GM23248 (cell line): ENCODE measurements at regions not wholly inside any gene's neighbourhood (a gene's known extent, or its start where the extent isn't known, plus 50 kb on each side); places are given as distances from the start of the nearest gene placed in this dataset.
A peak's percentile ranks its signal among the peaks of the same experiment; 100 is the strongest.

Experiments used
- DNase-seq: peaks from one replicate; pipeline ENCODE4 v3.0.0-alpha.2; 2015
- H2AFZ ChIP-seq: fragments of 200-600 bp; sonication (generic); 2 replicates; pipeline ENCODE4 v1.6.1; 2016; ENCODE audit warnings: antibody characterized with exemption
- H3F3A ChIP-seq: fragments of 200-600 bp; sonication (generic); 2 replicates; pipeline ENCODE4 v1.6.1; 2016; ENCODE audit warnings: mild to moderate bottlenecking, antibody characterized with exemption, mixed run types; ENCODE audit not compliant: insufficient read depth
- H3K27ac ChIP-seq: fragments of 200-600 bp; sonication (generic); 2 replicates; pipeline ENCODE4 v1.5.1; 2016; ENCODE audit warnings: mild to moderate bottlenecking
- H3K27me3 ChIP-seq: fragments of 200-600 bp; sonication (generic); replicated peaks from 2 replicates; pipeline ENCODE4 v1.6.1; 2016; ENCODE audit warnings: mild to moderate bottlenecking; ENCODE audit not compliant: insufficient read depth
- H3K36me3 ChIP-seq: fragments of 200-600 bp; sonication (generic); 2 replicates; pipeline ENCODE4 v1.6.1; 2016; ENCODE audit warnings: low read depth, mild to moderate bottlenecking
- H3K4me1 ChIP-seq: fragments of 200-600 bp; sonication (generic); 2 replicates; pipeline ENCODE4 v1.6.1; 2016; ENCODE audit warnings: mild to moderate bottlenecking; ENCODE audit not compliant: insufficient read depth
- H3K4me2 ChIP-seq: fragments of 200-600 bp; sonication (generic); one replicate; pipeline ENCODE4 v1.6.1; 2016; ENCODE audit warnings: mild to moderate bottlenecking; ENCODE audit not compliant: unreplicated experiment
- H3K4me3 ChIP-seq: fragments of 200-600 bp; sonication (generic); 2 replicates; pipeline ENCODE4 v1.5.1; 2016; ENCODE audit warnings: mild to moderate bottlenecking
- H3K79me2 ChIP-seq: fragments of 200-600 bp; sonication (generic); 2 replicates; pipeline ENCODE4 v1.6.1; 2016; ENCODE audit warnings: mild to moderate bottlenecking; ENCODE audit not compliant: insufficient read depth
- H3K9ac ChIP-seq: fragments of 200-600 bp; sonication (generic); 2 replicates; pipeline ENCODE4 v1.6.1; 2016; ENCODE audit warnings: mild to moderate bottlenecking
- H3K9me2 ChIP-seq: fragments of 200-600 bp; sonication (generic); 2 replicates; pipeline ENCODE4 v1.6.1; 2016; ENCODE audit warnings: mixed run types, mild to moderate bottlenecking, moderate library complexity; ENCODE audit not compliant: insufficient read depth
- H3K9me3 ChIP-seq: fragments of 200-600 bp; sonication (generic); one replicate; pipeline ENCODE4 v1.6.1; 2017; ENCODE audit warnings: low read depth
- H4K20me1 ChIP-seq: fragments of 200-600 bp; sonication (generic); 2 replicates; pipeline ENCODE4 v1.6.0; 2016; ENCODE audit not compliant: insufficient read depth
- EZH2 ChIP-seq: fragments of 200-600 bp; sonication (generic); IDR thresholded peaks from 2 replicates; pipeline ENCODE4 v1.6.1; 2018; ENCODE audit warnings: antibody characterized with exemption, mild to moderate bottlenecking; ENCODE audit not compliant: insufficient read depth, poor library complexity, severe bottlenecking
- EZH2phosphoT487 ChIP-seq: fragments of 200-600 bp; sonication (generic); IDR thresholded peaks from 2 replicates; pipeline ENCODE4 v1.6.1; 2018; ENCODE audit warnings: antibody characterized with exemption, moderate library complexity, mild to moderate bottlenecking, low read depth; ENCODE audit not compliant: insufficient read depth
- WGBS, 2 experiments: methylation state at CpG; one replicate each; pipeline ENCODE4 v1.1.6; 2015 to 2017; ENCODE audit warnings: low lambda C conversion rate in 2 of 2, low coverage in 1 of 2; ENCODE audit errors: missing lambda C conversion rate in 2 of 2; 5-methylcytosine and 5-hydroxymethylcytosine counted together
- in situ Hi-C: fragments of 300-500 bp; cut with MboI; formaldehyde crosslinking; loops from 2 replicates; pipeline ENCODE4 v1.15.0; 2020

GRCh38 chr9:32011049-32011448 is 373.4 kb upstream of the ACO1 start:
- H3K79me2 ChIP-seq, result no peaks in the 10 kb centered on the region
- no peaks in the 10 kb centered on the region for H3K9me2 ChIP-seq
- H3K27me3 ChIP-seq, result no peaks in the 10 kb centered on the region
- H3F3A ChIP-seq, result no peaks in the 10 kb centered on the region
- H3K9me3 ChIP-seq, result no peaks in the 10 kb centered on the region
- no peak overlapping the region for H3K9ac ChIP-seq
- DNase-seq, result no peak
- no peak overlapping the region for H3K4me2 ChIP-seq
- H4K20me1 ChIP-seq, result no peaks in the 10 kb centered on the region
- TF ChIP-seq EZH2phosphoT487 (no peak), EZH2 (no peak)
- no peak overlapping the region for H2AFZ ChIP-seq
- H3K4me1 ChIP-seq, result no peaks in the 10 kb centered on the region
- in situ Hi-C loops, result no loop called here
- 27 to 33% methylated on average over 2 of the region's 2 CpGs for WGBS, 2 experiments
- no peak overlapping the region for H3K27ac ChIP-seq
- H3K4me3 ChIP-seq, result no peak overlapping the region
- H3K36me3 ChIP-seq, result no peaks in the 10 kb centered on the region

DNA sequence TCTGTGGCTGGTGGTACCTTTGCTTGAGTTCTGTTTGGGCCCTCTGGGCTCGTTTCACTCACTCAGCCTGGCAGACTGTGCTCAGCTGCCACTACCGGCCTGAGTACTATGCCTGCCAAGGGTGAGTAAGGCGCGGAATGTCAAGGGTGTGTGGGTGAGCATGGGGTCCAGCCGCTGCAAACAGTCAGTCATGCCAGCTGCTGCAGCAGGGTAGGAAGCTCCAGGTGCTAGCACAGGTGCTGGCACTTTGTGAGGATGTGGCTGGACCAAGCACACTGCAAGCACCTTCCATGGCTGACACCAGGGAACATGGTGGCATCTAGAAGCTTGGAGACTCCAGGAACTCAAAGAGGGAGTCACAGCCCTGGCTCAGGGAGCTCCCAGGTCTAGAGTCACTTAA is 368.6 kb upstream of the ACO1 start:
- Histone ChIP-seq H3K9me2 (no peaks in the 10 kb centered on the region), H3K36me3 (no peaks in the 10 kb centered on the region), H3K9ac (no peak overlapping the region), H2AFZ (no peak overlapping the region), H3K27ac (no peak overlapping the region), H3K9me3 (no peaks in the 10 kb centered on the region), H3F3A (no peaks in the 10 kb centered on the region), H4K20me1 (no peaks in the 10 kb centered on the region), H3K4me3 (no peak overlapping the region), H3K27me3 (no peaks in the 10 kb centered on the region), H3K4me1 (no peaks in the 10 kb centered on the region), H3K79me2 (no peaks in the 10 kb centered on the region), H3K4me2 (no peak overlapping the region)
- no peak for DNase-seq
- WGBS, 2 experiments, result 40 to 50% methylated on average over 5 of the region's 5 CpGs
- TF ChIP-seq EZH2 (no peak), EZH2phosphoT487 (no peak)
- in situ Hi-C loops, result no loop called here

DNA sequence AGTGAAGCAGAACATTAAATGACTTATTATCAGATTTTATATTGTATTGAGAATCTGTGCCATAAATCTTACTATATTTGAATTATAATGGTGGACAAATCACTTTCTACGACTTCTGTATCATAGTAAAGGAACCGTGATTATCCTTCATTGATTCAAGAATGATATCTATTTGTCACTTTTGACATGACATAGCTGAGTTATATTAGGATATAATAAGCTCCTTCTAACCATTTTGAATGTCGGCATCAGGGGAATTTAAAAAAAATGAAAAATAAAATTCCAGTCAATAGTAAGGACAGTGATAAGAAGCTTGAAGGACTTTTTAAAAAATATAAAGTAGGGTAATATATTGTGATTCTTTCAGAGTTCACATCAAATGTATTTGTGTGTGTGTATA is 338.9 kb upstream of the ACO1 start:
- Histone ChIP-seq H3K9me3 (no peaks in the 10 kb centered on the region), H3K79me2 (no peaks in the 10 kb centered on the region), H3F3A (no peaks in the 10 kb centered on the region), H3K9ac (no peak overlapping the region), H3K9me2 (no peaks in the 10 kb centered on the region), H3K4me1 (no peaks in the 10 kb centered on the region), H3K4me3 (no peak overlapping the region), H4K20me1 (no peaks in the 10 kb centered on the region), H3K36me3 (no peaks in the 10 kb centered on the region), H3K27me3 (no peaks in the 10 kb centered on the region), H2AFZ (no peak overlapping the region), H3K27ac (no peak overlapping the region), H3K4me2 (no peak overlapping the region)
- 26 to 37% methylated on average over 3 of the region's 3 CpGs for WGBS, 2 experiments
- no peak for DNase-seq
- TF ChIP-seq EZH2 (no peak), EZH2phosphoT487 (no peak)
- in situ Hi-C loops, result no loop called here

DNA sequence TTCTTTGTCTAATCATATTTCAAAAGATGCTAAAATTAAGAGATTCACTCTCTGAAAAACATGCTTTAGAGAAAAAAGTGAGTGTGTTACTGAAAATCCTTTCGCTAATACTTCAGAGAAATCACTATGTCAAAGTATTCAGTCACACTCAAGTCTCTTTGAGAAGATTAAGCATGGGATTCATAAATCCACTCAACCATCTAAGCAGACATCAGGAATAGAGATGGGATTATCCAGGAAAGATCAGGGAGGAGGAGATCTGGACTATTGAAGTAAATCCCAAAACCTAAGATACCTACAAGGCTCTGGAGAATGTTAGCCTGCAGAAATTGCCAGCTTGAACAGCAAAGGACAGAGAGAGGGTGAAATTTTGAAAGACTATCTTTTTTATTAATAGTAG is 317.2 kb upstream of the ACO1 start:
- no peak for TF ChIP-seq EZH2phosphoT487
- no peak for TF ChIP-seq EZH2
- in situ Hi-C loops, result no loop called here
- no peaks in the 10 kb centered on the region for H3K4me1 ChIP-seq
- H3K4me3 ChIP-seq, result no peak overlapping the region
- H3K27me3 ChIP-seq, result no peaks in the 10 kb centered on the region
- no peak overlapping the region for H2AFZ ChIP-seq
- no peaks in the 10 kb centered on the region for H3K9me3 ChIP-seq
- H3K9me2 ChIP-seq, result no peaks in the 10 kb centered on the region
- no peak overlapping the region for H3K9ac ChIP-seq
- no peak for DNase-seq
- no peaks in the 10 kb centered on the region for H3K36me3 ChIP-seq
- no peaks in the 10 kb centered on the region for H4K20me1 ChIP-seq
- H3K27ac ChIP-seq, result no peak overlapping the region
- H3F3A ChIP-seq, result no peaks in the 10 kb centered on the region
- WGBS, 2 experiments, result 25 to 48% methylated on average over 1 of the region's 1 CpG
- H3K4me2 ChIP-seq, result no peak overlapping the region
- H3K79me2 ChIP-seq, result no peaks in the 10 kb centered on the region

DNA sequence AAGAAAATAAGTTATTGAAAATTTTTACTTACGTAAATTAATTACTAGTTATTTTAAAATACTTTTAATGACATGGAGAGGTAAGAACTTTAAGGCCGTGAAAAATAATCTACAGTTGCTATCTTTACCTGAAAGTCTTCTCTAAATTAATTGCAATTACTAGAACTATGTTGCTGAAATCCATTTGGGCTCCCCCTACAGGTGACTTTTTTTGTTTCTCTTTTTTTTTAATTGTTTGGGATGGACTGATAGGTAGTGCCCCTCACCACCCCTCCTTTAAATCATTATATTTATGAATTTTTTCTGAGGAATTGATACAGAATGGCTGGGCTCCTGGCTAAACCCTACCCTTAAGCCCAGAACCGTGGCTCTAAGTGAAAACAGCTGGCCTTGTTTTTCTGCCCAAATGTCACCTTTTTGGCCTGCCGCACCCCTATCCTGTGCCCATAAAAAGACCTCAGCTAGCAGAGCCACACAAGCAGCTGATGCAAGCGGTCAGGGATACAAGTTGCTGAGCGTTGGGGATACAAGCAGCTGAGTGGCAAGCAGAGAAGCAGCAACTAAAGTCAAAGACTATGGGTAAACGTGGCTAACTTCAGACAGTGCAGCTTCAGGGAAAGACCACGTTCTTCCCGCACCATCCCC is 315.2 kb upstream of the ACO1 start:
- Histone ChIP-seq H3K9me3 (no peaks in the 10 kb centered on the region), H3K4me1 (no peaks in the 10 kb centered on the region), H3K9ac (no peak overlapping the region), H3K27ac (no peak overlapping the region), H4K20me1 (no peaks in the 10 kb centered on the region), H3K9me2 (no peaks in the 10 kb centered on the region), H3K4me2 (no peak overlapping the region), H3F3A (no peaks in the 10 kb centered on the region), H3K4me3 (no peak overlapping the region), H3K79me2 (no peaks in the 10 kb centered on the region), H3K27me3 (no peaks in the 10 kb centered on the region), H2AFZ (no peak overlapping the region), H3K36me3 (no peaks in the 10 kb centered on the region)
- 27 to 28% methylated on average over 9 of the region's 9 CpGs for WGBS, 2 experiments
- in situ Hi-C loops, result no loop called here
- peak; percentile 1 for DNase-seq
- TF ChIP-seq EZH2 (no peak), EZH2phosphoT487 (no peak)
